SK-N-SH (cell line): ENCODE measurements at regions not wholly inside any gene's neighbourhood (a gene's known extent, or its start where the extent isn't known, plus 50 kb on each side); places are given as distances from the start of the nearest gene placed in this dataset.

Source experiments
- CTCF ChIA-PET: fragments of 300-600, 350-600 bp; formaldehyde crosslinking; extraction: SDS; loops from one replicate; lab custom pipeline; 2021; lab: Yijun Ruan, JAX
- POLR2A ChIA-PET: fragments of 350-600 bp; sonication (Branson Sonifier 250); formaldehyde crosslinking; extraction: SDS; loops from one replicate; lab custom pipeline; 2020; ENCODE audit warnings: antibody characterized with exemption, inconsistent platforms; lab: Yijun Ruan, JAX
- DNase-seq: peaks from one replicate; pipeline ENCODE4 v3.0.0; 2012
- H2AFZ ChIP-seq: fragments of 200-600 bp; sonication (generic); 2 replicates; pipeline ENCODE4 v1.8.1; 2016; ENCODE audit warnings: antibody characterized with exemption, mild to moderate bottlenecking, low read depth
- H3F3A ChIP-seq: fragments of 200-600 bp; sonication (generic); replicated peaks from 2 replicates; pipeline ENCODE3; 2016; ENCODE audit warnings: antibody characterized with exemption, mild to moderate bottlenecking; ENCODE audit not compliant: insufficient read depth
- H3K27ac ChIP-seq, 2 experiments: fragments of 200-500 bp in 1 of 2; fragments of 200-600 bp in 1 of 2; sonication (Bioruptor generic) in 1 of 2; sonication (generic), shearing (Covaris generic) in 1 of 2; 2 replicates each; pipeline versions ENCODE4 v1.5.1 to v1.6.1; 2014 to 2016; ENCODE audit warnings: low read depth in 2 of 2, inconsistent platforms in 1 of 2, low read length in 1 of 2, mild to moderate bottlenecking in 1 of 2, mixed read lengths in 1 of 2
- H3K27me3 ChIP-seq: fragments of 200-600 bp; sonication (generic), shearing (Covaris generic); 2 replicates; pipeline ENCODE4 v1.6.1; 2016; ENCODE audit warnings: mixed run types; ENCODE audit not compliant: insufficient read depth
- H3K36me3 ChIP-seq, 2 experiments: fragments of 200-500 bp in 1 of 2; fragments of 200-600 bp in 1 of 2; sonication (Bioruptor generic) in 1 of 2; sonication (generic) in 1 of 2; replicated peaks in 1 of 2; 2 replicates each; pipeline versions ENCODE3 to v1.5.1; 2014 to 2016; ENCODE audit warnings: low read length in 1 of 2, mild to moderate bottlenecking in 1 of 2; ENCODE audit not compliant: insufficient read depth in 2 of 2, control insufficient read depth in 1 of 2
- H3K4me1 ChIP-seq, 2 experiments: fragments of 200-500 bp in 1 of 2; fragments of 200-600 bp in 1 of 2; sonication (Bioruptor generic) in 1 of 2; sonication (generic), shearing (Covaris generic) in 1 of 2; 2 replicates each; pipeline versions ENCODE4 v1.5.1 to v1.6.1; 2014 to 2016; ENCODE audit warnings: low read depth in 1 of 2, low read length in 1 of 2, mixed run types in 1 of 2; ENCODE audit not compliant: insufficient read depth in 2 of 2, control insufficient read depth in 1 of 2
- H3K4me2 ChIP-seq: fragments of 200-600 bp; sonication (generic), shearing (Covaris generic); 2 replicates; pipeline ENCODE4 v1.6.1; 2017; ENCODE audit warnings: mixed run types
- H3K4me3 ChIP-seq, 2 experiments: fragments of 200-500 bp in 1 of 2; fragments of 200-600 bp in 1 of 2; sonication (Bioruptor generic) in 1 of 2; sonication (generic), shearing (Covaris generic) in 1 of 2; 2 replicates each; pipeline versions ENCODE4 v1.5.1 to v1.8.1; 2014 to 2016; ENCODE audit warnings: low read depth in 2 of 2, inconsistent platforms in 1 of 2, low read length in 1 of 2, mild to moderate bottlenecking in 1 of 2, mixed read lengths in 1 of 2, moderate library complexity in 1 of 2
- H3K79me2 ChIP-seq: fragments of 200-600 bp; sonication (generic); 2 replicates; pipeline ENCODE4 v1.8.1; 2017; ENCODE audit warnings: mild to moderate bottlenecking; ENCODE audit not compliant: insufficient read depth
- H3K9ac ChIP-seq: fragments of 200-600 bp; sonication (generic); 2 replicates; pipeline ENCODE4 v1.6.1; 2017; ENCODE audit warnings: mixed run types
- H3K9me2 ChIP-seq: fragments of 200-600 bp; sonication (generic); 2 replicates; pipeline ENCODE4 v1.6.1; 2017; ENCODE audit warnings: mixed run types
- H3K9me3 ChIP-seq: fragments of 200-600 bp; sonication (generic); 2 replicates; pipeline ENCODE4 v1.6.1; 2017; ENCODE audit warnings: mixed run types, mild to moderate bottlenecking, moderate library complexity
- H4K20me1 ChIP-seq: fragments of 200-600 bp; sonication (generic); 2 replicates; pipeline ENCODE4 v1.6.1; 2017; ENCODE audit warnings: mild to moderate bottlenecking, mixed run types; ENCODE audit not compliant: insufficient read depth
- CHD2 ChIP-seq: fragments of 150-350 bp; IDR thresholded peaks from 2 replicates; pipeline ENCODE4 v1.6.1; 2018; ENCODE audit warnings: low read length; ENCODE audit not compliant: partially characterized antibody
- EP300 ChIP-seq, 2 experiments: IDR thresholded peaks; 2 replicates each; pipeline versions ENCODE4 v1.4.0 to v1.6.1; 2012; ENCODE audit warnings: borderline replicate concordance in 1 of 2, low read depth in 1 of 2, low read length in 1 of 2
- EZH2phosphoT487 ChIP-seq: fragments of 200-600 bp; sonication (generic); IDR thresholded peaks from 2 replicates; pipeline ENCODE4 v1.6.1; 2017; ENCODE audit warnings: low read depth, mixed run types, mild to moderate bottlenecking, antibody characterized with exemption, moderate library complexity, borderline replicate concordance
- FOSL2 ChIP-seq: IDR thresholded peaks from 2 replicates; pipeline ENCODE4 v1.4.0; 2012; ENCODE audit warnings: low read depth, mild to moderate bottlenecking, moderate library complexity, borderline replicate concordance
- FOXJ3 ChIP-seq: sonication (generic); formaldehyde crosslinking; IDR thresholded peaks from 2 replicates; pipeline ENCODE4 v1.5.1; 2020; ENCODE audit warnings: mild to moderate bottlenecking, missing genetic modification reagents
- FOXM1 ChIP-seq: IDR thresholded peaks from 2 replicates; pipeline ENCODE4 v1.4.0; 2012; ENCODE audit warnings: low read depth, mild to moderate bottlenecking
- GABPA ChIP-seq: IDR thresholded peaks from 2 replicates; pipeline ENCODE4 v1.4.0; 2012; ENCODE audit warnings: low read depth, mild to moderate bottlenecking
- GATA2 ChIP-seq: sonication (generic); formaldehyde crosslinking; IDR thresholded peaks from 2 replicates; pipeline ENCODE4 v1.5.0; 2020; ENCODE audit warnings: mild to moderate bottlenecking, missing genetic modification reagents
- MEF2A ChIP-seq: IDR thresholded peaks from 2 replicates; pipeline ENCODE4 v1.4.0; 2012; ENCODE audit warnings: low read depth, borderline replicate concordance
- POLR2AphosphoS5 ChIP-seq: IDR thresholded peaks from 2 replicates; pipeline ENCODE4 v1.6.1; 2012; ENCODE audit warnings: low read depth, low read length
- RCOR1 ChIP-seq: fragments of 150-350 bp; IDR thresholded peaks from 2 replicates; pipeline ENCODE4 v1.6.1; 2017; ENCODE audit warnings: antibody characterized with exemption, low read length
- REST ChIP-seq: IDR thresholded peaks from 2 replicates; pipeline ENCODE4 v1.6.1; 2012; ENCODE audit warnings: mild to moderate bottlenecking, low read depth, low read length, moderate library complexity
- RXRA ChIP-seq: IDR thresholded peaks from 2 replicates; pipeline ENCODE4 v1.4.0; 2012; ENCODE audit warnings: low read depth, mild to moderate bottlenecking, borderline replicate concordance
- SIN3A ChIP-seq: IDR thresholded peaks from 2 replicates; pipeline ENCODE4 v1.6.1; 2012; ENCODE audit warnings: low read depth, mild to moderate bottlenecking, low read length, moderate library complexity, borderline replicate concordance
- TCF12 ChIP-seq: IDR thresholded peaks from 2 replicates; pipeline ENCODE4 v1.4.0; 2012
- YY1 ChIP-seq: IDR thresholded peaks from 2 replicates; pipeline ENCODE4 v1.4.0; 2012; ENCODE audit warnings: low read depth, mild to moderate bottlenecking
- WGBS: methylation state at CpG from one replicate; pipeline ENCODE4 v1.1.6; 2017; ENCODE audit warnings: low lambda C conversion rate; 5-methylcytosine and 5-hydroxymethylcytosine counted together
- TF ChIP-seq, protein P1 (sequence below): IDR thresholded peaks from 2 replicates; pipeline ENCODE4 v1.4.0; 2012; ENCODE audit warnings: low read depth, borderline replicate concordance
- TF ChIP-seq, protein P2 (sequence below): fragments of 150-350 bp; IDR thresholded peaks from 2 replicates; pipeline ENCODE4 v1.6.1; 2017; ENCODE audit warnings: antibody characterized with exemption, low read length, low read depth, borderline replicate concordance

GRCh38 chr1:216794586-216794985 is 71.4 kb upstream of the ESRRG start:
- H3K4me3 ChIP-seq: no peak overlapping the region
- no peak overlapping the region for H3K27ac ChIP-seq
- no peak overlapping the region for H2AFZ ChIP-seq
- no peaks in the 10 kb centered on the region for H4K20me1 ChIP-seq
- H3K9me2 ChIP-seq: no peaks in the 10 kb centered on the region
- no peak overlapping the region for H3K9ac ChIP-seq
- no peaks in the 10 kb centered on the region for H3K36me3 ChIP-seq
- CTCF ChIA-PET: interaction anchor here (1.0 kb wide), 1 partner anchor 10 kb away, joined by 4 read pairs; no protein-coding TSS in a partner anchor
- H3K4me2 ChIP-seq: no peak overlapping the region
- DNase-seq: no peak
- no peak for TF ChIP-seq POLR2AphosphoS5
- no peak for TF ChIP-seq YY1
- TF ChIP-seq SIN3A: no peak
- TF ChIP-seq CHD2: no peak
- TF ChIP-seq, protein P1, sequence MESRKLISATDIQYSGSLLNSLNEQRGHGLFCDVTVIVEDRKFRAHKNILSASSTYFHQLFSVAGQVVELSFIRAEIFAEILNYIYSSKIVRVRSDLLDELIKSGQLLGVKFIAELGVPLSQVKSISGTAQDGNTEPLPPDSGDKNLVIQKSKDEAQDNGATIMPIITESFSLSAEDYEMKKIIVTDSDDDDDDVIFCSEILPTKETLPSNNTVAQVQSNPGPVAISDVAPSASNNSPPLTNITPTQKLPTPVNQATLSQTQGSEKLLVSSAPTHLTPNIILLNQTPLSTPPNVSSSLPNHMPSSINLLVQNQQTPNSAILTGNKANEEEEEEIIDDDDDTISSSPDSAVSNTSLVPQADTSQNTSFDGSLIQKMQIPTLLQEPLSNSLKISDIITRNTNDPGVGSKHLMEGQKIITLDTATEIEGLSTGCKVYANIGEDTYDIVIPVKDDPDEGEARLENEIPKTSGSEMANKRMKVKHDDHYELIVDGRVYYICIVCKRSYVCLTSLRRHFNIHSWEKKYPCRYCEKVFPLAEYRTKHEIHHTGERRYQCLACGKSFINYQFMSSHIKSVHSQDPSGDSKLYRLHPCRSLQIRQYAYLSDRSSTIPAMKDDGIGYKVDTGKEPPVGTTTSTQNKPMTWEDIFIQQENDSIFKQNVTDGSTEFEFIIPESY: no peak
- no peak for TF ChIP-seq TCF12
- TF ChIP-seq GABPA: no peak
- no peak for TF ChIP-seq FOXM1
- TF ChIP-seq RXRA: no peak
- TF ChIP-seq REST: no peak
- TF ChIP-seq, all 33 proteins: peak for 0
- H3K9me3 ChIP-seq: no peaks in the 10 kb centered on the region
- no peaks in the 10 kb centered on the region for H3K79me2 ChIP-seq
- peaks cover 0 to 2% of the 10 kb centered on the region in 2 experiments; a peak in 2 of 4 replicates for H3K4me1 ChIP-seq
- H3K27me3 ChIP-seq: no peaks in the 10 kb centered on the region
- POLR2A ChIA-PET: no interaction called here
- no peaks in the 10 kb centered on the region for H3F3A ChIP-seq

DNA sequence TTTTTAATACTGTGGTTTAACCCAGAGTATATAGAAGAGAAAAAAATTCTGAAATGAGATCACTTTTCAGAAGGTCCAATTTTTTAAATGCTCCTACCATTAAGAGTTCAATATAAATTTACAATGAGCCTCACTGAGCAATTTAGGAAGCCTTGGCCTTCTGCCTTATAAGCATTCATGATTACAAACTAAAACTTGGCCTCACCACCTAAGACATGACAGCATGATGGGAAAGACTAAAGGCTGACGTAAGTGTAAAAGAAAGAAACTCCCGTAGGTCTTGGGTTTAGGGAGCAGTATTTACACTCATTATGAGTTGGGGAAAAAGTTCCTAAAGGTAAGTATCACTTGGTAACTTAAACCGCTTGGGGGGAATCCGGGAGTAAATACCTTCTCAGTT is 70.7 kb upstream of the ESRRG start:
- H3K9ac ChIP-seq: no peak overlapping the region
- H3K27ac ChIP-seq: no peak overlapping the region
- ChIA-PET CTCF (interaction anchor here (0.7 to 1.0 kb wide), 2 partner anchors 9 to 73 kb away, joined by 3 to 4 read pairs; no protein-coding TSS in a partner anchor), POLR2A (no interaction called here)
- no peak overlapping the region for H3K4me3 ChIP-seq
- H3K36me3 ChIP-seq: no peaks in the 10 kb centered on the region
- H3K9me2 ChIP-seq: no peaks in the 10 kb centered on the region
- peaks cover 0 to 2% of the 10 kb centered on the region in 2 experiments; a peak in 2 of 4 replicates for H3K4me1 ChIP-seq
- H3K79me2 ChIP-seq: no peaks in the 10 kb centered on the region
- H3K9me3 ChIP-seq: no peaks in the 10 kb centered on the region
- WGBS: 62% methylated on average over 4 of the region's 4 CpGs
- H3F3A ChIP-seq: no peaks in the 10 kb centered on the region
- no peak overlapping the region for H2AFZ ChIP-seq
- H3K27me3 ChIP-seq: no peaks in the 10 kb centered on the region
- no peak overlapping the region for H3K4me2 ChIP-seq
- H4K20me1 ChIP-seq: no peaks in the 10 kb centered on the region
- DNase-seq: no peak
- no peak for TF ChIP-seq REST
- no peak for TF ChIP-seq CHD2
- no peak for TF ChIP-seq MEF2A
- no peak for TF ChIP-seq FOSL2
- no peak for TF ChIP-seq FOXJ3 (CRISPR knock-in tag)
- TF ChIP-seq EZH2phosphoT487: no peak
- TF ChIP-seq EP300 (IDR thresholded peaks at IDR 0.05; ENCODE audit: borderline replicate concordance in 1 of 2, low read depth in 1 of 2, low read length in 1 of 2): no peak
- TF ChIP-seq SIN3A: no peak
- no peak for TF ChIP-seq RCOR1
- TF ChIP-seq, protein P2, sequence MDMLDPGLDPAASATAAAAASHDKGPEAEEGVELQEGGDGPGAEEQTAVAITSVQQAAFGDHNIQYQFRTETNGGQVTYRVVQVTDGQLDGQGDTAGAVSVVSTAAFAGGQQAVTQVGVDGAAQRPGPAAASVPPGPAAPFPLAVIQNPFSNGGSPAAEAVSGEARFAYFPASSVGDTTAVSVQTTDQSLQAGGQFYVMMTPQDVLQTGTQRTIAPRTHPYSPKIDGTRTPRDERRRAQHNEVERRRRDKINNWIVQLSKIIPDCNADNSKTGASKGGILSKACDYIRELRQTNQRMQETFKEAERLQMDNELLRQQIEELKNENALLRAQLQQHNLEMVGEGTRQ: no peak
- no peak for TF ChIP-seq RXRA
- no peak for TF ChIP-seq GATA2 (CRISPR knock-in tag)
